ENCODE measurements at regions not wholly inside any gene's neighbourhood (a gene's known extent, or its start where the extent isn't known, plus 50 kb on each side); places are given as distances from the start of the nearest gene placed in this dataset.

GRCh38 chr11:70755410-70756158, 357.3 kb downstream of the CTTN start (continued):
- no peak for TF ChIP-seq MLLT1 (IDR thresholded peaks at IDR 0.05)
- no peak for TF ChIP-seq DDX20 (tag; IDR thresholded peaks at IDR 0.05; ENCODE audit: low read depth)
- TF ChIP-seq UBTF (IDR thresholded peaks at IDR 0.05; ENCODE audit: borderline replicate concordance in 1 of 2, low read depth in 2 of 2, low read length in 2 of 2), result no peak
- TF ChIP-seq ZNF146 (CRISPR knock-in tag; IDR thresholded peaks at IDR 0.05; ENCODE audit: unreplicated experiment), result no peak
- TF ChIP-seq PHF20 (IDR thresholded peaks at IDR 0.05; ENCODE audit: partially characterized antibody), result no peak
- peak; percentile 28; the same call in 1 of the 2 replicates for TF ChIP-seq RFX1 (IDR thresholded peaks at IDR 0.05)
- peak; percentile 14; the same call in 1 of the 2 replicates for TF ChIP-seq PKNOX1 (IDR thresholded peaks at IDR 0.05)
- TF ChIP-seq NFE2L1 (tag; IDR thresholded peaks at IDR 0.05; ENCODE audit: borderline replicate concordance, low read depth), result no peak
- TF ChIP-seq CREM (IDR thresholded peaks at IDR 0.05; ENCODE audit: low read depth), result 0 out of 2 replicates have a peak, but pooled peaks have one; percentile 27
- no peak for TF ChIP-seq CHD1 (IDR thresholded peaks at IDR 0.05; ENCODE audit: low read length)
- TF ChIP-seq PHB (CRISPR knock-in tag; IDR thresholded peaks at IDR 0.05), result no peak
- TF ChIP-seq NFXL1 (CRISPR knock-in tag; IDR thresholded peaks at IDR 0.05), result no peak
- TF ChIP-seq REST (IDR thresholded peaks at IDR 0.05; ENCODE audit: borderline replicate concordance), result peak; percentile 73
- TF ChIP-seq REST (CRISPR knock-in tag; IDR thresholded peaks at IDR 0.05; ENCODE audit: low read depth), result no peak
- TF ChIP-seq CBFB (CRISPR knock-in tag; IDR thresholded peaks at IDR 0.05), result no peak
- no peak for TF ChIP-seq NFE2 (IDR thresholded peaks at IDR 0.05; ENCODE audit: low read depth)

Data from K562 (cell line).